ENCODE measurements at regions not wholly inside any gene's neighbourhood (a gene's known extent, or its start where the extent isn't known, plus 50 kb on each side); places are given as distances from the start of the nearest gene placed in this dataset.

DNA sequence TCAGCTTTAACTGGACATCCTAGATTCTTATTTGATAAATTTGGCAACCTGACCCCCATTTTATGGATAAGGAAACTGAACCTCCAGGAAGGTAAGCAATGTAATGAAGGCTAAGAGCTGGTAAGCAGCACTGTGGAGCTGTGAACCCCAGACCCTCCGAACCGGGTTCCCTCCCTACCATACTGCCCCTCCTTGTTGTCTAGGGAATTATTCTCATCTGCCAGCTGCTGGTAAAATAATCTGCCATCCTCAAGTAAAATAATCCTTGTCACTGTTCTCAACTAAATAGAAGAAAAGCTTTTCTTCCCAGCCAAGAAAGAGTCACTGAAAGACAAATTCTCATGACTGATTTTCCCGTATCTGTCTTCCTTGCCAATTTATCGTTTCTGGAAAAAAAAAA, 55.8 kb upstream of the PRDX6 start:
- Histone ChIP-seq H3K36me3 (peaks cover 0 to 3% of the 10 kb centered on the region in 2 donors), H3K9me3 (no peaks in the 10 kb centered on the region), H3K27me3 (no peaks in the 10 kb centered on the region), H3K4me1 (peaks cover 0 to 15% of the 10 kb centered on the region in 2 donors), H3K4me3 (no peak overlapping the region), H3K27ac (no peak overlapping the region)
- intact Hi-C loops (cut with DNase I), result no loop called here
- TF ChIP-seq CTCF (IDR thresholded peaks at IDR 0.05), result no peak
- ATAC-seq, result no peak
- no peak for DNase-seq

DNA sequence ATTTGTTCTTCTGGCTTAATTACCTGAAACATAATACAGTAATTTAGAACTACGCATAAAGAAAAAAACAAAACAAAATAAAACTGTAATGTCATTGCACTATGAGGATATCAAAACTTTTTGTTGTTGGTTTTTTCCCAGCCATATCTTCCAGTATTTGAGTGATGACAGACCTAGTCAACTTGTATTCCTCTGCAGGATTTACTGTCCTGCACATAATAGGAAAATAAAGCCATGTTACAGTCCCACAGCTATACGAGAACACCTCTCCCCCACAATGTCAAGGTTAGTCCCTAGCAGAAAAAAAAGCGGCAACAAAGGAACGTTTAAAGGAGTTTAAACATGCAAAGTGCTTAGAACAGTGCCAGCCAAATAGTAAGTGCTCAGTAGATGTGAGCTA, 55.3 kb upstream of the PRDX6 start:
- DNase-seq (no peak), ATAC-seq (no peak)
- no peaks in the 10 kb centered on the region for H3K9me3 ChIP-seq
- H3K4me1 ChIP-seq, result peaks cover 0 to 15% of the 10 kb centered on the region in 2 donors
- intact Hi-C loops (cut with DNase I), result no loop called here
- TF ChIP-seq CTCF (IDR thresholded peaks at IDR 0.05), result no peak
- no peaks in the 10 kb centered on the region for H3K36me3 ChIP-seq
- H3K27ac ChIP-seq, result no peak overlapping the region
- no peak overlapping the region for H3K4me3 ChIP-seq
- H3K27me3 ChIP-seq, result no peaks in the 10 kb centered on the region

DNA sequence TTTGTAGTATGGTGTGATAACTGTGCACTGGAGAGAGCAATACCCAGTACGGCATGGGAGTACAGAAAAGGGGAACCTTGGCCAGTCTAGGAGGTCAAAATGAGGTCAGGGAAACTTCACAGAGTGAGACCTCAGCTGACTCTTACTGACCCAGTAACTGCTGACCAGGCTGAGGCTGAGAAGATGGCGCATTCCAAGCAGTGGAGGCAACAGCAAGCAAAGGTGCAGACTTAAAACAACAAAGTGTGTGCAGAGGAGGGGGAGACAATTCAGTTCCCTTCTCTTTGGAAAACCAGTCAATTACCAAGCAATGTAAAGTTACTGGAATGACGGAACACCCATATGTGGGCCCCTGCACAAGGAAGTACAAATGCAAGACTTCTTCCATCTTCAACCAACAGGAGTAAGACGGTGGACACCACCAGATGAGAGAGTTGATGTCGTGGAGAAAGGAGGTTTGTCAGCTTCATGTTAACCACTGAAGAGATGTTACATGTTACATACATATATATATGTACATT, 54.6 kb upstream of the PRDX6 start:
- DNase-seq (peak in 1 of 4 donors; percentile 42), ATAC-seq (peak; percentile 73)
- Histone ChIP-seq H3K4me3 (no peak overlapping the region), H3K36me3 (no peaks in the 10 kb centered on the region), H3K27ac (no peak overlapping the region), H3K4me1 (peaks cover 0 to 15% of the 10 kb centered on the region in 2 donors), H3K9me3 (no peaks in the 10 kb centered on the region), H3K27me3 (no peaks in the 10 kb centered on the region)
- no peak for TF ChIP-seq CTCF (IDR thresholded peaks at IDR 0.05)
- intact Hi-C loops (cut with DNase I), result no loop called here

GRCh38 chr1:173423291-173423690, 53.8 kb upstream of the PRDX6 start:
- no peak for TF ChIP-seq CTCF (IDR thresholded peaks at IDR 0.05)
- Histone ChIP-seq H3K4me3 (no peak overlapping the region), H3K27me3 (no peaks in the 10 kb centered on the region), H3K4me1 (peaks cover 0 to 15% of the 10 kb centered on the region in 2 donors), H3K9me3 (no peaks in the 10 kb centered on the region), H3K27ac (no peak overlapping the region), H3K36me3 (no peaks in the 10 kb centered on the region)
- intact Hi-C loops (cut with DNase I), result no loop called here
- DNase-seq (no peak), ATAC-seq (no peak)

GRCh38 chr1:173424143-173424542, 53.0 kb upstream of the PRDX6 start:
- no peak overlapping the region for H3K27ac ChIP-seq
- no peaks in the 10 kb centered on the region for H3K27me3 ChIP-seq
- H3K4me3 ChIP-seq, result no peak overlapping the region
- no peaks in the 10 kb centered on the region for H3K9me3 ChIP-seq
- H3K36me3 ChIP-seq, result no peaks in the 10 kb centered on the region
- H3K4me1 ChIP-seq, result peaks cover 0 to 18% of the 10 kb centered on the region in 2 donors
- intact Hi-C loops (cut with DNase I), result no loop called here
- no peak for TF ChIP-seq CTCF (IDR thresholded peaks at IDR 0.05)
- DNase-seq, result no peak
- ATAC-seq, result no peak
